Kidney epithelial cell (primary cell): ENCODE measurements at regions not wholly inside any gene's neighbourhood (a gene's known extent, or its start where the extent isn't known, plus 50 kb on each side); places are given as distances from the start of the nearest gene placed in this dataset.

Experiments
- DNase-seq: peaks from one replicate; pipeline ENCODE4 v3.0.0-alpha.2; 2010; ENCODE audit warnings: low read depth
- H3K27me3 ChIP-seq: 2 replicates; pipeline ENCODE4 v1.6.0; 2011; ENCODE audit warnings: low read length; ENCODE audit not compliant: control insufficient read depth, insufficient read depth
- H3K36me3 ChIP-seq: 2 replicates; pipeline ENCODE4 v1.5.1; 2011; ENCODE audit warnings: low read length; ENCODE audit not compliant: control insufficient read depth, insufficient read depth
- H3K4me3 ChIP-seq: 2 replicates; pipeline ENCODE4 v1.5.1; 2011; ENCODE audit warnings: low read depth, mild to moderate bottlenecking, control low read depth, low read length
- CTCF ChIP-seq: IDR thresholded peaks from 2 replicates; pipeline ENCODE4 v1.5.1; 2011; ENCODE audit warnings: mild to moderate bottlenecking, moderate library complexity, low read length, control low read depth, inconsistent platforms; ENCODE audit not compliant: insufficient read depth, poor library complexity, severe bottlenecking

- Histone ChIP-seq H3K4me3 (no peak overlapping the region), H3K27me3 (no peaks in the 10 kb centered on the region), H3K36me3 (no peaks in the 10 kb centered on the region)
- DNase-seq: no peak
- no peak for TF ChIP-seq CTCF
Observed at GRCh38 chrX:36504625-36505024, 503.5 kb upstream of the FAM47C start.

DNA sequence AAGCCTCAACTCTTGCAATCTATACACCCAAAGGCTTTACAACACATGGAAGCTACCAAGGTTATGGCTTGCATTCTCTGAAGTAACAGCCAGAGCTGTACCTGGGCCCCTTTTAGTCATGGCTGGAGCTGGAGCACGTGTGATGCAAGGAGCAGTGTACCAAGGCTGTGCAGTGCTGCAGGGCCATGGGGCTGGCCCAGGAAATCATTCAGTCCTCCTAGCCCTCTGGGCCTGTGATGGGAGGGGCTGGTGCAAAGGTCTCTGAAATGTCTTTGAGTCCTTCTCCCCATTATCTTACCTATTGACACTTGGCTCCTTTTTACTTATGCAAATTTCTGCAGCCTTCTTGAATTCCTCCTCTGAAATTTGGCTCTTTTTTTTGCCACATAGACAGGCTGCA, 500.1 kb upstream of the FAM47C start:
- TF ChIP-seq CTCF: no peak

DNA sequence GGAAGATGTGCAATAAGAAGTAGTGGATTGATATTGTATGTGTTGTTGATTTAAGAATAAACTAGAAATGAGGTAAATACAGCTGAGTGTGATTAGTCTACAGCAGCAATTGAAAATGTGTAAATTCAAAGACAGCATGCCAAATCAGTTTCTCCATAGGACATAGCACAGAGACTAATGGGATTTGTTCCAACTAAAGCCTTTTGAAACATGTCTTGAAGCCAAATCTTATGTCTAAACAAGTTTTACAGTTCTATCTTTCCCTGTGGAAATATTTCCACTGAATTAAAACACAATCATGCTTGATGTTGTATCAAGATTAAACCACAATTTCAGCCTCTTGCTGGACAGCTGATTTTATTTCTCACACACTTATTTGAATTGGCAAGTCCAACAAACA, 497.4 kb upstream of the FAM47C start:
- no peak for TF ChIP-seq CTCF

More for the DNA sequence above, 500.1 kb upstream of the FAM47C start:
- no peaks in the 10 kb centered on the region for H3K36me3 ChIP-seq
- DNase-seq: no peak
- H3K4me3 ChIP-seq: no peak overlapping the region
- H3K27me3 ChIP-seq: no peaks in the 10 kb centered on the region

DNA sequence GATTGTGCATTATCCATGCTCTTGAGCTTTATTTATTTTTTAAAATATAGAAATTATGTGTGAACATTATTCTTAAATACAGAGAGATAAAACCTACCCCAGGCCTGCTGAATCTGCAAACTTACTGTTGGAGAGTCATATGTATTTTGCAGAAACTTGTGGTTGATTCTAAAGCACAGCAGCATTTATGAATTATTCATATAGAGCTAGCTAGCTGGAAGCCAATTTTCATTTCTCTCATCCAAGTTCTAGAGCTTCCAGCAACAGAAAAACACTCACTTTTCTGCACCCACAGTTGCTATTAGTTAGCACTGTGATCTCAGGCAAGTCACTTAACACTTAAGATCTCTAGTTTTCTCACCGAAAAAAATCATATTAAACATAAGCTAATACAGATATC, 479.5 kb upstream of the FAM47C start:
- no peak for TF ChIP-seq CTCF
- no peaks in the 10 kb centered on the region for H3K27me3 ChIP-seq
- H3K36me3 ChIP-seq: no peaks in the 10 kb centered on the region
- no peak overlapping the region for H3K4me3 ChIP-seq
- DNase-seq: no peak

More for the DNA sequence above, 497.4 kb upstream of the FAM47C start:
- no peak overlapping the region for H3K4me3 ChIP-seq
- no peak for DNase-seq
- H3K27me3 ChIP-seq: no peaks in the 10 kb centered on the region
- no peaks in the 10 kb centered on the region for H3K36me3 ChIP-seq

DNA sequence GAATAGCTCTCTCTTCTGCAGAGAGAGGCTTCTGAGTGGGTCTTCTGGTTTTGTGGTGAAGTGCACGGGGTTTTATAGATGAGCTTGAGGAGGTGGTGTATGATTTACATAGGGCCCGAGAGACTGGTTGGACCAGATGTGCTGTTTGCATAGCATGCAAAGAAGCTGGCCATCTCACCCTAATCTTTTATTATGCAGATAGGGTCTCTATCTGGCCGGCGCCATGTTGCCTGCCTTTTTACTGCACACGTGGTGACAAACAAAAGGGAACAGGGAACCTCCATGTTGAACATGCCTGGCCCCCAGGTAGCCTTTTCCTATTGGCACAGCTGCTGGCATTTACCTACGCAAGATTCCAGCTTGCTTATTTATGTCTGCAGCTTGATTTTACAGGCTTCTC, 473.3 kb upstream of the FAM47C start:
- no peaks in the 10 kb centered on the region for H3K36me3 ChIP-seq
- TF ChIP-seq CTCF: no peak

GRCh38 chrX:36543499-36543898, 464.7 kb upstream of the FAM47C start:
- no peak for DNase-seq
- Histone ChIP-seq H3K4me3 (no peak overlapping the region), H3K27me3 (no peaks in the 10 kb centered on the region), H3K36me3 (no peaks in the 10 kb centered on the region)
- no peak for TF ChIP-seq CTCF

More for the DNA sequence above, 473.3 kb upstream of the FAM47C start:
- no peak for DNase-seq
- H3K4me3 ChIP-seq: no peak overlapping the region
- no peaks in the 10 kb centered on the region for H3K27me3 ChIP-seq
